ENCODE measurements at regions not wholly inside any gene's neighbourhood (a gene's known extent, or its start where the extent isn't known, plus 50 kb on each side); places are given as distances from the start of the nearest gene placed in this dataset.
A peak's percentile ranks its signal among the peaks of the same experiment; 100 is the strongest.

DNA sequence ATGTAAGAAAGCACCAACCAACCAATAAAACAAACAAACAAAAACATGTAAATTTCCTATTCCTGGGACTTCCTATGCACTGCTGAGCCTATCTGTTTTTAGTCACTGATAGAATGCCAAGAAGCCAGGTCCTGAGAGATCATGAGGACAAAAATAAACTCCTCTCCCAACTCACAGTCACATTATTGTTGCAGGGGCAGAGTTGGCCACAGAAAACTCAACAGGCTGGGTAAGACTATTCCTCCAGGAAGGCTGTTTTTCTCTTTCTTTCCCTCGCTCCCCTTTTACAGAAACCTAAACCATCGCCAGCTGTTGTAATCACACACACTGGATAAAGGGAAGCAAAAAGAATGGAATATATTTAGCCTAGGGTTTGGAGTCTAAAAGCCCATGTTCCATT, 55.8 kb upstream of the METAP2 start:
- H3K9ac ChIP-seq (ENCODE audit: insufficient read depth in 1 of 2, low read length in 2 of 2) = no peak overlapping the region
- WGBS, 2 donors = 87% methylated on average over 2 of the region's 2 CpGs
- no peak for ATAC-seq (ENCODE audit: insufficient read depth, low FRiP score)

More for the DNA sequence above, 55.8 kb upstream of the METAP2 start:
- TF ChIP-seq CTCF (IDR thresholded peaks at IDR 0.05; ENCODE audit: control extremely low read depth, extremely low read depth) = no peak
- no peak overlapping the region for H3K4me3 ChIP-seq
- no peaks in the 10 kb centered on the region for H3K9me3 ChIP-seq (ENCODE audit: control insufficient read depth in 4 of 4, insufficient read depth in 3 of 4, low read length in 3 of 4)
- peaks cover 0 to 2% (median 0%) of the 10 kb centered on the region in 5 donors for H3K4me1 ChIP-seq (ENCODE audit: control insufficient read depth in 5 of 5, insufficient read depth in 5 of 5, low read length in 5 of 5)
- DNase-seq = peak in 1 of 3 donors; percentile 9
- H3K27me3 ChIP-seq (ENCODE audit: control insufficient read depth in 3 of 3, insufficient read depth in 3 of 3, low read length in 2 of 3) = no peaks in the 10 kb centered on the region
- H3K27ac ChIP-seq (ENCODE audit: low read depth in 1 of 2, low read length in 1 of 2) = peak overlapping the region in 1 of 2 donors; percentile 77
- H3K36me3 ChIP-seq (ENCODE audit: control insufficient read depth in 4 of 4, insufficient read depth in 4 of 4, low read length in 4 of 4) = no peaks in the 10 kb centered on the region
